ENCODE measurements at regions not wholly inside any gene's neighbourhood (a gene's known extent, or its start where the extent isn't known, plus 50 kb on each side); places are given as distances from the start of the nearest gene placed in this dataset.

DNA sequence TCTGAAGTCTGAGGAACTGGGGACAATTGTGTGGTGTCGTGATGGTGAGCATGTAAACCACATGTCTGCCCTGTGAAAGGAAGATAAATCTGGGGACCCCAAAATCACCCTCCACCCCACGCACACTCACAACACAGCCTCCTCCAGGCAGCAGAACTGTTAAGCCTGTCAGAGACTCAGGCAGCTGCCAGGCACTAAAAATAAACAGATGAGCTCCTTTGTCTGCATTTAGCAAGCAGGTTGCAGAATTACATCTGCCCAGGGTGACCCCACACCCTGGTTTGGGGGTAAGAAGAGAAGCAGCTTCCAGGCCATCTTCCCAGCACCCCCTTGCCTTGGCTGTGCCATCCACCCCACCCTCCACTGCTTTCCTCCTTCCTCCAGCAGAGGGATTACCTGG, 119.1 kb upstream of the RUNX3 start:
- no peak for TF ChIP-seq EZH2 (optimal IDR thresholded peaks at IDR 0.05; ENCODE audit: low read depth, low read length)
- TF ChIP-seq, protein P1, sequence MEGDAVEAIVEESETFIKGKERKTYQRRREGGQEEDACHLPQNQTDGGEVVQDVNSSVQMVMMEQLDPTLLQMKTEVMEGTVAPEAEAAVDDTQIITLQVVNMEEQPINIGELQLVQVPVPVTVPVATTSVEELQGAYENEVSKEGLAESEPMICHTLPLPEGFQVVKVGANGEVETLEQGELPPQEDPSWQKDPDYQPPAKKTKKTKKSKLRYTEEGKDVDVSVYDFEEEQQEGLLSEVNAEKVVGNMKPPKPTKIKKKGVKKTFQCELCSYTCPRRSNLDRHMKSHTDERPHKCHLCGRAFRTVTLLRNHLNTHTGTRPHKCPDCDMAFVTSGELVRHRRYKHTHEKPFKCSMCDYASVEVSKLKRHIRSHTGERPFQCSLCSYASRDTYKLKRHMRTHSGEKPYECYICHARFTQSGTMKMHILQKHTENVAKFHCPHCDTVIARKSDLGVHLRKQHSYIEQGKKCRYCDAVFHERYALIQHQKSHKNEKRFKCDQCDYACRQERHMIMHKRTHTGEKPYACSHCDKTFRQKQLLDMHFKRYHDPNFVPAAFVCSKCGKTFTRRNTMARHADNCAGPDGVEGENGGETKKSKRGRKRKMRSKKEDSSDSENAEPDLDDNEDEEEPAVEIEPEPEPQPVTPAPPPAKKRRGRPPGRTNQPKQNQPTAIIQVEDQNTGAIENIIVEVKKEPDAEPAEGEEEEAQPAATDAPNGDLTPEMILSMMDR (IDR thresholded peaks at IDR 0.05; ENCODE audit: low read length): no peak

Data from MM.1S (cell line).